ENCODE measurements at regions not wholly inside any gene's neighbourhood (a gene's known extent, or its start where the extent isn't known, plus 50 kb on each side); places are given as distances from the start of the nearest gene placed in this dataset.

GRCh38 chr14:40240245-40240859 lies 808.1 kb upstream of the FBXO33 start:
- no peak for TF ChIP-seq CTCF (IDR thresholded peaks at IDR 0.05)
- TF ChIP-seq POLR2A (IDR thresholded peaks at IDR 0.05) = no peak
